ENCODE measurements at regions not wholly inside any gene's neighbourhood (a gene's known extent, or its start where the extent isn't known, plus 50 kb on each side); places are given as distances from the start of the nearest gene placed in this dataset.

- Histone ChIP-seq H4K20me1 (replicated peaks; ENCODE audit: control insufficient read depth, insufficient read depth, low read length) (no peaks in the 10 kb centered on the region), H3K4me2 (ENCODE audit: insufficient read depth, low read length) (no peak overlapping the region), H3K36me3 (ENCODE audit: control insufficient read depth, insufficient read depth, low read length) (no peaks in the 10 kb centered on the region), H3K9ac (ENCODE audit: insufficient read depth in 1 of 2, low read depth in 2 of 2, low read length in 2 of 2) (no peak overlapping the region), H3K4me3 (no peak overlapping the region), H3K79me2 (ENCODE audit: control insufficient read depth, insufficient read depth, low read length) (no peaks in the 10 kb centered on the region), H2AFZ (ENCODE audit: low read depth, low read length) (no peak overlapping the region), H3K27me3 (ENCODE audit: control insufficient read depth in 2 of 2, insufficient read depth in 2 of 2, low read length in 2 of 2) (no peaks in the 10 kb centered on the region), H3K27ac (ENCODE audit: extremely low read depth, low read depth, low read length) (no peak overlapping the region), H3K9me3 (replicated peaks; ENCODE audit: control insufficient read depth, insufficient read depth, low read depth, low read length) (no peaks in the 10 kb centered on the region), H3K9me1 (ENCODE audit: control insufficient read depth, insufficient read depth, low read length) (no peaks in the 10 kb centered on the region), H3K4me1 (replicated peaks in 1 of 2; ENCODE audit: control insufficient read depth in 2 of 2, insufficient read depth in 2 of 2, low read length in 2 of 2) (no peaks in the 10 kb centered on the region)
- ChIA-PET POLR2A (no interaction called here), CTCF (ENCODE audit: low intra/inter-chr PET ratio) (no interaction called here)
- no TSS peak for BruUV-seq (replicated peaks)
- intact Hi-C loops (cut with micrococcal nuclease) (no loop called here), in situ Hi-C loops (cut with MboI) (no loop called here)
- no peak for FAIRE-seq
- DNase-seq (ENCODE audit: extremely low read depth in 1 of 4, low spot score in 3 of 4) = no peak
- TF ChIP-seq ADNP (tag; IDR thresholded peaks at IDR 0.05) (no peak), DMBX1 (CRISPR knock-in tag; IDR thresholded peaks at IDR 0.05; ENCODE audit: borderline replicate concordance) (no peak), ZFP91 (CRISPR knock-in tag; IDR thresholded peaks at IDR 0.05) (no peak), SP1 (CRISPR knock-in tag; IDR thresholded peaks at IDR 0.05) (no peak), MYC (IDR thresholded peaks at IDR 0.05; ENCODE audit: low read depth, low read length) (no peak), MYC (CRISPR knock-in tag; IDR thresholded peaks at IDR 0.05; ENCODE audit: borderline replicate concordance, low read depth) (no peak), NELFE (IDR thresholded peaks at IDR 0.05; ENCODE audit: insufficient read depth, insufficient read length) (no peak), HINFP (tag; conservative IDR thresholded peaks at IDR 0.05; ENCODE audit: low read depth) (no peak), NFYB (IDR thresholded peaks at IDR 0.05; ENCODE audit: extremely low read depth, insufficient read length) (no peak), STAT6 (CRISPR knock-in tag; IDR thresholded peaks at IDR 0.05) (no peak), ILF3 (IDR thresholded peaks at IDR 0.05; ENCODE audit: borderline replicate concordance) (no peak), ZNF699 (CRISPR knock-in tag; IDR thresholded peaks at IDR 0.05; ENCODE audit: insufficient replicate concordance) (no peak), ZNF561 (CRISPR knock-in tag; conservative IDR thresholded peaks at IDR 0.05) (no peak)
- ATAC-seq = no peak
These were observed 684.6 kb upstream of the ACO1 start for GRCh38 chr9:31699836-31700235.

All from K562 (cell line).